ENCODE measurements at regions not wholly inside any gene's neighbourhood (a gene's known extent, or its start where the extent isn't known, plus 50 kb on each side); places are given as distances from the start of the nearest gene placed in this dataset.

DNA sequence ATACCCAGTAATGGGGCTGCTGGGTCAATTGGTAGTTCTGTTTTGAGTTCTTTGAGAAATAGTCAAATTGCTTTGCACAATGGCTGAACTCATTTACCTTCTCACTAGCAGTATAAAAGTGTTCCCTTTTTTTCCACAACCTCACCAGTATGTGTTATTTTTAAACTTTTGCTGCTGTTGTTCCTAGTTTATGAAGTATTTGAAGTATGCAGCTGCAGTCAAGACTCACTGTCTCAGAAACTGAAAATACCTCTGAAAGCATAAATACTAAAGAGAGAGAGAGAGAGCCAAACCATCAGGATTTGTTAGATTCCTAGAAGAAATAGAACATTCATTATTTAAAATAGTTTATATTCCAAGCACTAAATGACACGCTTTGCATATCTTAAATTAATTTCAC, 764.2 kb downstream of the NTRK3 start:
- H3K27me3 ChIP-seq (ENCODE audit: insufficient read depth, low read length), result no peaks in the 10 kb centered on the region

DNA sequence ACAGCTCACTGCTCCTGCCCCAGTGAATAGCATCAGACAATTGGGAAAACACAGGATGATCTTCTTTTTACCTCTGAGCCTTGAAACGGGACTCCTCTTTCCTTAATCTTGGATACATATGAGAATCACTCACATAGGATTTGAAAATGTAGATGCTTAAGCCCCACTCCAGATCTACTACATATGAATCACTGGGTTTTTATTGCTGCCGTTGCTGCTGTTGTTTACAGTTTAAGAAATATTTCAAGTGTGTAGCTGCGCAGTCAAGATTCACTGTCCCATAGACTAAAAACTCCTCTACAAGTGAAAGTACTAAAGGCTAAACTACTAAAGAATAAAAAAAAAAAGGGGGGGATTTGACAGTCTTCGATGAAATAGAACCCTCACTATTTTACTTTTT, 765.9 kb downstream of the NTRK3 start:
- H3K27ac ChIP-seq (ENCODE audit: low read depth, low read length), result no peak overlapping the region
- H3K9me3 ChIP-seq (ENCODE audit: control insufficient read depth in 1 of 2, insufficient read depth in 1 of 2, low read depth in 1 of 2, low read length in 2 of 2), result peaks cover 4 to 22% of the 10 kb centered on the region in 2 experiments; a peak in 2 of 4 replicates
- no peaks in the 10 kb centered on the region for H3K79me2 ChIP-seq (ENCODE audit: insufficient read depth, low read length)
- no peaks in the 10 kb centered on the region for H3K4me1 ChIP-seq (ENCODE audit: control insufficient read depth in 1 of 2, insufficient read depth in 2 of 2, low read length in 2 of 2)
- H4K20me1 ChIP-seq (ENCODE audit: insufficient read depth), result no peaks in the 10 kb centered on the region
- RAD21 ChIA-PET (ENCODE audit: low non-redundant PET in 1 of 2, low total read pairs in 2 of 2, uncharacterized antibody in 2 of 2, unreplicated experiment in 2 of 2), result no interaction called here
- no peaks in the 10 kb centered on the region for H3K9me2 ChIP-seq (ENCODE audit: insufficient read depth)
- CTCF ChIA-PET, result no interaction called here
- TF ChIP-seq, protein P1, sequence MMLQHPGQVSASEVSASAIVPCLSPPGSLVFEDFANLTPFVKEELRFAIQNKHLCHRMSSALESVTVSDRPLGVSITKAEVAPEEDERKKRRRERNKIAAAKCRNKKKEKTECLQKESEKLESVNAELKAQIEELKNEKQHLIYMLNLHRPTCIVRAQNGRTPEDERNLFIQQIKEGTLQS (IDR thresholded peaks at IDR 0.05), result no peak
- TF ChIP-seq ZFX (IDR thresholded peaks at IDR 0.05), result no peak
- TF ChIP-seq TCF7L2 (IDR thresholded peaks at IDR 0.05; ENCODE audit: borderline replicate concordance, extremely low read depth, insufficient read depth, insufficient read length), result no peak
- TF ChIP-seq RAD21 (IDR thresholded peaks at IDR 0.05; ENCODE audit: low read depth), result no peak
- TF ChIP-seq, protein P2, sequence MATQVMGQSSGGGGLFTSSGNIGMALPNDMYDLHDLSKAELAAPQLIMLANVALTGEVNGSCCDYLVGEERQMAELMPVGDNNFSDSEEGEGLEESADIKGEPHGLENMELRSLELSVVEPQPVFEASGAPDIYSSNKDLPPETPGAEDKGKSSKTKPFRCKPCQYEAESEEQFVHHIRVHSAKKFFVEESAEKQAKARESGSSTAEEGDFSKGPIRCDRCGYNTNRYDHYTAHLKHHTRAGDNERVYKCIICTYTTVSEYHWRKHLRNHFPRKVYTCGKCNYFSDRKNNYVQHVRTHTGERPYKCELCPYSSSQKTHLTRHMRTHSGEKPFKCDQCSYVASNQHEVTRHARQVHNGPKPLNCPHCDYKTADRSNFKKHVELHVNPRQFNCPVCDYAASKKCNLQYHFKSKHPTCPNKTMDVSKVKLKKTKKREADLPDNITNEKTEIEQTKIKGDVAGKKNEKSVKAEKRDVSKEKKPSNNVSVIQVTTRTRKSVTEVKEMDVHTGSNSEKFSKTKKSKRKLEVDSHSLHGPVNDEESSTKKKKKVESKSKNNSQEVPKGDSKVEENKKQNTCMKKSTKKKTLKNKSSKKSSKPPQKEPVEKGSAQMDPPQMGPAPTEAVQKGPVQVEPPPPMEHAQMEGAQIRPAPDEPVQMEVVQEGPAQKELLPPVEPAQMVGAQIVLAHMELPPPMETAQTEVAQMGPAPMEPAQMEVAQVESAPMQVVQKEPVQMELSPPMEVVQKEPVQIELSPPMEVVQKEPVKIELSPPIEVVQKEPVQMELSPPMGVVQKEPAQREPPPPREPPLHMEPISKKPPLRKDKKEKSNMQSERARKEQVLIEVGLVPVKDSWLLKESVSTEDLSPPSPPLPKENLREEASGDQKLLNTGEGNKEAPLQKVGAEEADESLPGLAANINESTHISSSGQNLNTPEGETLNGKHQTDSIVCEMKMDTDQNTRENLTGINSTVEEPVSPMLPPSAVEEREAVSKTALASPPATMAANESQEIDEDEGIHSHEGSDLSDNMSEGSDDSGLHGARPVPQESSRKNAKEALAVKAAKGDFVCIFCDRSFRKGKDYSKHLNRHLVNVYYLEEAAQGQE (IDR thresholded peaks at IDR 0.05; ENCODE audit: low read depth), result no peak
- no peak for TF ChIP-seq ELF1 (IDR thresholded peaks at IDR 0.05; ENCODE audit: borderline replicate concordance, low read depth)
- TF ChIP-seq ZNF274 (IDR thresholded peaks at IDR 0.05; ENCODE audit: low read depth, low read length), result no peak
- no peak for TF ChIP-seq YY1 (IDR thresholded peaks at IDR 0.05; ENCODE audit: extremely low read depth, insufficient replicate concordance, low read depth, low read length)
- TF ChIP-seq CEBPB (IDR thresholded peaks at IDR 0.05; ENCODE audit: low read depth), result no peak
- no peak for ATAC-seq
- no TSS peak for BruUV-seq (replicated peaks)
- H3K27me3 ChIP-seq (ENCODE audit: insufficient read depth, low read length), result no peaks in the 10 kb centered on the region
- no peak overlapping the region for H3K4me3 ChIP-seq (replicated peaks in 1 of 2; ENCODE audit: low read depth in 1 of 2, low read length in 2 of 2)
- no peak for DNase-seq (ENCODE audit: low read depth, low spot score)
- no peak overlapping the region for H3K4me2 ChIP-seq (ENCODE audit: low read length)
- H2AFZ ChIP-seq (ENCODE audit: low read depth, low read length, poor library complexity, severe bottlenecking), result no peak overlapping the region
- no peaks in the 10 kb centered on the region for H3K36me3 ChIP-seq (ENCODE audit: control insufficient read depth in 1 of 2, insufficient read depth in 2 of 2, low read length in 2 of 2)
- POLR2A ChIA-PET, result no interaction called here
- intact Hi-C loops (cut with micrococcal nuclease), result no loop called here
- H3K9ac ChIP-seq (ENCODE audit: low read length), result no peak overlapping the region

More for the DNA sequence above, 764.2 kb downstream of the NTRK3 start:
- H3K9me3 ChIP-seq (ENCODE audit: control insufficient read depth in 1 of 2, insufficient read depth in 1 of 2, low read depth in 1 of 2, low read length in 2 of 2), result peaks cover 9 to 24% of the 10 kb centered on the region in 2 experiments; a peak in 2 of 4 replicates
- intact Hi-C loops (cut with micrococcal nuclease), result no loop called here
- no peak overlapping the region for H3K9ac ChIP-seq (ENCODE audit: low read length)
- no peak for TF ChIP-seq SP1 (IDR thresholded peaks at IDR 0.05; ENCODE audit: low read depth)
- no peak for TF ChIP-seq SIN3A (IDR thresholded peaks at IDR 0.05; ENCODE audit: low read depth)
- TF ChIP-seq JUND (IDR thresholded peaks at IDR 0.05), result no peak
- no peak for TF ChIP-seq SRF (IDR thresholded peaks at IDR 0.05; ENCODE audit: low read depth)
- TF ChIP-seq CBX3 (IDR thresholded peaks at IDR 0.05; ENCODE audit: low read depth), result no peak
- TF ChIP-seq FOSL1 (IDR thresholded peaks at IDR 0.05; ENCODE audit: low read depth), result no peak
- no peak overlapping the region for H3K4me3 ChIP-seq (replicated peaks in 1 of 2; ENCODE audit: low read depth in 1 of 2, low read length in 2 of 2)
- no peak overlapping the region for H3K4me2 ChIP-seq (ENCODE audit: low read length)
- no peaks in the 10 kb centered on the region for H4K20me1 ChIP-seq (ENCODE audit: insufficient read depth)
- no peaks in the 10 kb centered on the region for H3K9me2 ChIP-seq (ENCODE audit: insufficient read depth)
- ATAC-seq, result no peak
- CTCF ChIA-PET, result no interaction called here
- no peak for DNase-seq (ENCODE audit: low read depth, low spot score)
- H3K79me2 ChIP-seq (ENCODE audit: insufficient read depth, low read length), result no peaks in the 10 kb centered on the region
- H3K4me1 ChIP-seq (ENCODE audit: control insufficient read depth in 1 of 2, insufficient read depth in 2 of 2, low read length in 2 of 2), result no peaks in the 10 kb centered on the region
- H3K36me3 ChIP-seq (ENCODE audit: control insufficient read depth in 1 of 2, insufficient read depth in 2 of 2, low read length in 2 of 2), result no peaks in the 10 kb centered on the region
- H2AFZ ChIP-seq (ENCODE audit: low read depth, low read length, poor library complexity, severe bottlenecking), result no peak overlapping the region
- RAD21 ChIA-PET (ENCODE audit: low non-redundant PET in 1 of 2, low total read pairs in 2 of 2, uncharacterized antibody in 2 of 2, unreplicated experiment in 2 of 2), result no interaction called here
- POLR2A ChIA-PET, result no interaction called here
- BruUV-seq (replicated peaks), result no TSS peak
- no peak overlapping the region for H3K27ac ChIP-seq (ENCODE audit: low read depth, low read length)
